CD14-positive monocyte (primary cell): ENCODE measurements at regions not wholly inside any gene's neighbourhood (a gene's known extent, or its start where the extent isn't known, plus 50 kb on each side); places are given as distances from the start of the nearest gene placed in this dataset.

ENCODE experiments used
- DNase-seq, 3 donors: peaks; one replicate each; pipeline ENCODE4 v3.0.0-alpha.2; 2011 to 2022
- H2AFZ ChIP-seq: 2 replicates; pipeline ENCODE4 v1.6.0; 2012; ENCODE audit warnings: mild to moderate bottlenecking, low read depth, low read length, inconsistent platforms; ENCODE audit not compliant: insufficient read depth, poor library complexity, severe bottlenecking
- H3K27ac ChIP-seq, 2 donors: 1 replicate in 1 of 2; 2 replicates in 1 of 2; pipeline ENCODE4 v1.5.1; 2012 to 2013; ENCODE audit warnings: low read length in 2 of 2, control low read depth in 1 of 2, inconsistent platforms in 1 of 2, low read depth in 1 of 2, mild to moderate bottlenecking in 1 of 2
- H3K27me3 ChIP-seq, 2 donors: one replicate each; pipeline versions ENCODE4 v1.6.0 to v1.6.1; 2011 to 2013; ENCODE audit warnings: low read length in 2 of 2; ENCODE audit not compliant: control insufficient read depth in 2 of 2, insufficient read depth in 2 of 2
- H3K36me3 ChIP-seq, 2 donors: replicated peaks in 1 of 2; 1 replicate in 1 of 2; 2 replicates in 1 of 2; pipeline versions ENCODE4 v1.5.1 to v1.6.1; 2012 to 2013; ENCODE audit warnings: low read length in 2 of 2, control low read depth in 1 of 2, inconsistent platforms in 1 of 2, mild to moderate bottlenecking in 1 of 2; ENCODE audit not compliant: insufficient read depth in 2 of 2, control insufficient read depth in 1 of 2
- H3K4me1 ChIP-seq, 2 donors: 1 replicate in 1 of 2; 2 replicates in 1 of 2; pipeline versions ENCODE4 v1.5.1 to v1.6.1; 2012 to 2013; ENCODE audit warnings: low read length in 2 of 2, control low read depth in 1 of 2, inconsistent platforms in 1 of 2, mild to moderate bottlenecking in 1 of 2, moderate library complexity in 1 of 2; ENCODE audit not compliant: insufficient read depth in 2 of 2, control insufficient read depth in 1 of 2
- H3K4me2 ChIP-seq: replicated peaks from 2 replicates; pipeline ENCODE3; 2012; ENCODE audit warnings: low read length, moderate library complexity, mild to moderate bottlenecking; ENCODE audit not compliant: poor library complexity, severe bottlenecking; ENCODE audit errors: extremely low read depth
- H3K4me3 ChIP-seq, 3 experiments: fragments of 200-600 bp in 1 of 3; sonication (generic) in 1 of 3; replicated peaks in 1 of 3; 1 replicate in 2 of 3; 2 replicates in 1 of 3; pipeline ENCODE4 v1.5.1; 2011 to 2013; ENCODE audit warnings: low read length in 3 of 3, mild to moderate bottlenecking in 3 of 3, control low read depth in 2 of 3, low read depth in 2 of 3, inconsistent platforms in 1 of 3, moderate library complexity in 1 of 3
- H3K79me2 ChIP-seq: 2 replicates; pipeline ENCODE4 v1.6.0; 2012; ENCODE audit warnings: mild to moderate bottlenecking, control low read depth, inconsistent platforms, low read length, moderate library complexity; ENCODE audit not compliant: insufficient read depth
- H3K9ac ChIP-seq: 2 replicates; pipeline ENCODE4 v1.6.0; 2017; ENCODE audit warnings: low read length, mild to moderate bottlenecking; ENCODE audit not compliant: insufficient read depth, poor library complexity, severe bottlenecking
- H3K9me3 ChIP-seq, 2 donors: replicated peaks in 1 of 2; 1 replicate in 1 of 2; 2 replicates in 1 of 2; pipeline versions ENCODE4 v1.5.1 to v1.6.1; 2012 to 2013; ENCODE audit warnings: low read length in 2 of 2, control low read depth in 1 of 2; ENCODE audit not compliant: control insufficient read depth in 1 of 2, insufficient read depth in 1 of 2
- H4K20me1 ChIP-seq: 2 replicates; pipeline ENCODE4 v1.6.0; 2012; ENCODE audit warnings: mild to moderate bottlenecking, low read length, control low read depth, moderate library complexity; ENCODE audit not compliant: insufficient read depth
- H3K27ac Mint-ChIP-seq, 7 donors: one replicate each; pipeline ENCODE4 v1.8.0; 2020; ENCODE audit warnings: mild to moderate bottlenecking in 7 of 7, mixed read lengths in 7 of 7, moderate library complexity in 6 of 7, inconsistent platforms in 2 of 7
- H3K27me3 Mint-ChIP-seq, 3 donors: one replicate each; pipeline ENCODE4 v1.8.0; 2021 to 2022; ENCODE audit warnings: low read depth in 3 of 3, mild to moderate bottlenecking in 3 of 3, mixed read lengths in 3 of 3, moderate library complexity in 3 of 3, inconsistent platforms in 1 of 3
- H3K36me3 Mint-ChIP-seq, 2 donors: one replicate each; pipeline ENCODE4 v1.8.0; 2020; ENCODE audit warnings: mixed read lengths in 2 of 2, inconsistent platforms in 1 of 2, mild to moderate bottlenecking in 1 of 2
- H3K4me1 Mint-ChIP-seq: one replicate; pipeline ENCODE4 v1.8.0; 2020; ENCODE audit warnings: mild to moderate bottlenecking, mixed read lengths
- H3K4me3 Mint-ChIP-seq, 2 donors: one replicate each; pipeline ENCODE4 v1.8.0; 2020; ENCODE audit warnings: mild to moderate bottlenecking in 2 of 2, mixed read lengths in 2 of 2, moderate library complexity in 1 of 2
- H3K9me3 Mint-ChIP-seq, 7 donors: one replicate each; pipeline ENCODE4 v1.8.0; 2020 to 2022; ENCODE audit warnings: mixed read lengths in 7 of 7, mild to moderate bottlenecking in 6 of 7, moderate library complexity in 6 of 7, inconsistent platforms in 2 of 7
- WGBS: methylation state at CpG from one replicate; pipeline ENCODE4 v1.1.5; 2013; ENCODE audit warnings: missing lambda C conversion rate; ENCODE audit not compliant: insufficient coverage; 5-methylcytosine and 5-hydroxymethylcytosine counted together
- intact Hi-C, 2 donors: fragments of 100-400 bp; cut with micrococcal nuclease; formaldehyde crosslinking; loops; one replicate each; pipeline versions ENCODE4 v1.15.0 to v1.15.1; 2023
- TF ChIP-seq, protein P1 (sequence below): fragments of 200-600 bp; IDR thresholded peaks from one replicate; pipeline ENCODE4 v1.8.0; 2022; ENCODE audit warnings: antibody characterized with exemption, mild to moderate bottlenecking

DNA sequence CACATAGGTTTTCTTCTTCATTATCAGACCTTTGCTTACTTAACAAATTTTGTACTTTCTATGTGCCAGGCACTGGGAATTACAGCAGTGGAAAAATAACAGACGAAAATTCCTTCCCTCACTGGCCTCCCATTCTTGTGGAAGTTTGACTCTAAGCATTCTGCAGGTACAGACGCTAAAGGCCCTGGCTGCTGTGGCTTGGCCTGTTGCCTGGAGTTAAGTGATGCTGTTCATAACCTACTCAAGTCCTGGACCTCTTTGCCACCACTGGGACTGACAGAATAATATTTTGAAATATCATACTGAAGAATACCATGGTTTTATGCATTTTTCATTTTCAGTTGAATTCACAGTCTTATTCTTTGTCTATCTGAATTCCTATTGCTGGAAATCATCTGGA, 97.3 kb upstream of the SPATA31C2 start:
- Histone ChIP-seq H3K27ac (no peak overlapping the region), H3K79me2 (no peaks in the 10 kb centered on the region), H2AFZ (no peak overlapping the region), H3K4me2 (no peak overlapping the region), H3K4me1 (no peaks in the 10 kb centered on the region), H3K4me3 (no peak overlapping the region), H3K9ac (no peak overlapping the region), H3K36me3 (no peaks in the 10 kb centered on the region), H4K20me1 (no peaks in the 10 kb centered on the region), H3K9me3 (no peaks in the 10 kb centered on the region), H3K27me3 (no peaks in the 10 kb centered on the region)
- no peak overlapping the region for H3K27ac Mint-ChIP-seq
- peaks cover 0 to 7% (median 3%) of the 10 kb centered on the region in 3 donors for H3K27me3 Mint-ChIP-seq
- WGBS: no CpG with 5 or more reads among the region's 2 CpGs
- H3K9me3 Mint-ChIP-seq: peaks cover 3 to 13% (median 7%) of the 10 kb centered on the region in 7 donors
- no peaks in the 10 kb centered on the region for H3K36me3 Mint-ChIP-seq
- no peak overlapping the region for H3K4me3 Mint-ChIP-seq
- TF ChIP-seq, protein P1, sequence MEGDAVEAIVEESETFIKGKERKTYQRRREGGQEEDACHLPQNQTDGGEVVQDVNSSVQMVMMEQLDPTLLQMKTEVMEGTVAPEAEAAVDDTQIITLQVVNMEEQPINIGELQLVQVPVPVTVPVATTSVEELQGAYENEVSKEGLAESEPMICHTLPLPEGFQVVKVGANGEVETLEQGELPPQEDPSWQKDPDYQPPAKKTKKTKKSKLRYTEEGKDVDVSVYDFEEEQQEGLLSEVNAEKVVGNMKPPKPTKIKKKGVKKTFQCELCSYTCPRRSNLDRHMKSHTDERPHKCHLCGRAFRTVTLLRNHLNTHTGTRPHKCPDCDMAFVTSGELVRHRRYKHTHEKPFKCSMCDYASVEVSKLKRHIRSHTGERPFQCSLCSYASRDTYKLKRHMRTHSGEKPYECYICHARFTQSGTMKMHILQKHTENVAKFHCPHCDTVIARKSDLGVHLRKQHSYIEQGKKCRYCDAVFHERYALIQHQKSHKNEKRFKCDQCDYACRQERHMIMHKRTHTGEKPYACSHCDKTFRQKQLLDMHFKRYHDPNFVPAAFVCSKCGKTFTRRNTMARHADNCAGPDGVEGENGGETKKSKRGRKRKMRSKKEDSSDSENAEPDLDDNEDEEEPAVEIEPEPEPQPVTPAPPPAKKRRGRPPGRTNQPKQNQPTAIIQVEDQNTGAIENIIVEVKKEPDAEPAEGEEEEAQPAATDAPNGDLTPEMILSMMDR: no peak
- DNase-seq: no peak
- H3K4me1 Mint-ChIP-seq: no peaks in the 10 kb centered on the region
- intact Hi-C loops: no loop called here

DNA sequence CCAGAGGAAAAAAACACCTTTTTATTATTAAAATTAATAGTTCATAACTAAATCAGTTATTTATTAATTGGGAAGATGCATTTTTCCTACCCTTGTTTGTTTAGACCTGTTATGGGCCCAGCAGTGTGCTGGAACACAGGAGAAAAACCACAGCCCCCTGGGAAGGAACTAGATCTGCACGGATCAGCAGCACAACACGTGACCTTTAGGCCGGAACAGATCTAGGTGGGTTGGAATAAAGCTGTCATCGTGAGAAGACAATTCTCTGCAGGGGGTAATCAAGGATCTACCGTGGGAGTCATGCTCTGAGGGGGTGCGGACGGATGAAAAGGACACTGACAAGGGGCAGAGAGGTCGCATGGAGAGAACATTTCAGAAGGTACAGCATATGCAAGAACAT, 95.8 kb upstream of the SPATA31C2 start:
- no peaks in the 10 kb centered on the region for H3K36me3 Mint-ChIP-seq

More for the DNA sequence above, 95.8 kb upstream of the SPATA31C2 start:
- WGBS: 77% methylated on average over 4 of the region's 8 CpGs
- Histone ChIP-seq H3K4me2 (no peak overlapping the region), H3K79me2 (no peaks in the 10 kb centered on the region), H3K4me1 (no peaks in the 10 kb centered on the region), H3K9me3 (no peaks in the 10 kb centered on the region), H3K9ac (no peak overlapping the region), H3K4me3 (no peak overlapping the region), H3K36me3 (no peaks in the 10 kb centered on the region), H4K20me1 (no peaks in the 10 kb centered on the region), H2AFZ (no peak overlapping the region), H3K27me3 (no peaks in the 10 kb centered on the region), H3K27ac (no peak overlapping the region)
- Mint-ChIP-seq H3K4me1 (no peaks in the 10 kb centered on the region), H3K27me3 (peaks cover 0 to 7% (median 3%) of the 10 kb centered on the region in 3 donors), H3K27ac (no peak overlapping the region), H3K9me3 (peaks cover 3 to 19% (median 7%) of the 10 kb centered on the region in 7 donors), H3K4me3 (no peak overlapping the region)
- intact Hi-C loops: no loop called here
- DNase-seq: no peak
- TF ChIP-seq, protein P1: no peak
